ENCODE measurements at regions not wholly inside any gene's neighbourhood (a gene's known extent, or its start where the extent isn't known, plus 50 kb on each side); places are given as distances from the start of the nearest gene placed in this dataset.
"Not testable (repeated sequence)": the region's sequence is repeated elsewhere in the genome, so short reads cannot be mapped to it uniquely, and the experiment has no call there.

GRCh38 chr3:15982667-15983196 lies 185.0 kb upstream of the ANKRD28 start:
- peak; percentile 81 for DNase-seq (ENCODE audit: insufficient read length, low spot score)
- peak; percentile 4 for FAIRE-seq

- FAIRE-seq (no peak), DNase-seq (ENCODE audit: insufficient read length, low spot score) (peak; percentile 20)
Observed at GRCh38 chr3:15983232-15983631, 185.5 kb upstream of the ANKRD28 start.

- no peak for FAIRE-seq
- no peak for DNase-seq (ENCODE audit: insufficient read length, low spot score)
Observed at GRCh38 chr3:15983693-15984092, 185.9 kb upstream of the ANKRD28 start.

GRCh38 chr3:15989419-15989818 lies 185.1 kb upstream of the GALNT15 start:
- DNase-seq (ENCODE audit: insufficient read length, low spot score) (no peak), FAIRE-seq (no peak)

GRCh38 chr3:15993660-15994059 lies 180.8 kb upstream of the GALNT15 start:
- DNase-seq (ENCODE audit: insufficient read length, low spot score); FAIRE-seq: not testable (repeated sequence)

- not testable (repeated sequence) for FAIRE-seq
Observed at GRCh38 chr3:15996496-15996895, 178.0 kb upstream of the GALNT15 start.

GRCh38 chr3:15997274-15997943 lies 177.1 kb upstream of the GALNT15 start:
- FAIRE-seq: no peak
- DNase-seq (ENCODE audit: insufficient read length, low spot score): no peak

More at GRCh38 chr3:15996496-15996895, 178.0 kb upstream of the GALNT15 start:
- DNase-seq (ENCODE audit: insufficient read length, low spot score): not testable (repeated sequence)

- FAIRE-seq: no peak
- no peak for DNase-seq (ENCODE audit: insufficient read length, low spot score)
Observed at GRCh38 chr3:15998911-15999310, 175.6 kb upstream of the GALNT15 start.

GRCh38 chr3:16004812-16005211 lies 169.7 kb upstream of the GALNT15 start:
- FAIRE-seq: no peak
- no peak for DNase-seq (ENCODE audit: insufficient read length, low spot score)

GRCh38 chr3:16011376-16011775 lies 163.1 kb upstream of the GALNT15 start:
- no peak for FAIRE-seq
- no peak for DNase-seq (ENCODE audit: insufficient read length, low spot score)

- FAIRE-seq: no peak
Observed at GRCh38 chr3:16012086-16012485, 162.4 kb upstream of the GALNT15 start.

GRCh38 chr3:16013568-16013967 lies 160.9 kb upstream of the GALNT15 start:
- DNase-seq (ENCODE audit: insufficient read length, low spot score) (no peak), FAIRE-seq (no peak)

More at GRCh38 chr3:16012086-16012485, 162.4 kb upstream of the GALNT15 start:
- peak; percentile 21 for DNase-seq (ENCODE audit: insufficient read length, low spot score)

- FAIRE-seq; DNase-seq (ENCODE audit: insufficient read length, low spot score): not testable (repeated sequence)
Observed at GRCh38 chr3:16021801-16022200, 152.7 kb upstream of the GALNT15 start.

GRCh38 chr3:16023881-16024280 lies 150.6 kb upstream of the GALNT15 start:
- not testable (repeated sequence) for DNase-seq (ENCODE audit: insufficient read length, low spot score); FAIRE-seq

- DNase-seq (ENCODE audit: insufficient read length, low spot score) (no peak), FAIRE-seq (no peak)
Observed at GRCh38 chr3:16024548-16024947, 149.9 kb upstream of the GALNT15 start.

GRCh38 chr3:16026753-16027152 lies 147.7 kb upstream of the GALNT15 start:
- DNase-seq (ENCODE audit: insufficient read length, low spot score) (no peak), FAIRE-seq (no peak)

GRCh38 chr3:16028604-16029003 lies 145.9 kb upstream of the GALNT15 start:
- FAIRE-seq (no peak), DNase-seq (ENCODE audit: insufficient read length, low spot score) (no peak)

- no peak for DNase-seq (ENCODE audit: insufficient read length, low spot score)
- FAIRE-seq: no peak
Observed at GRCh38 chr3:16030342-16030741, 144.1 kb upstream of the GALNT15 start.

- FAIRE-seq: no peak
- no peak for DNase-seq (ENCODE audit: insufficient read length, low spot score)
Observed at GRCh38 chr3:16031434-16031833, 143.0 kb upstream of the GALNT15 start.

GRCh38 chr3:16033889-16034687 lies 140.4 kb upstream of the GALNT15 start:
- FAIRE-seq (no peak), DNase-seq (ENCODE audit: insufficient read length, low spot score) (no peak)

GRCh38 chr3:16040991-16041390 lies 133.5 kb upstream of the GALNT15 start:
- no peak for DNase-seq (ENCODE audit: insufficient read length, low spot score)
- FAIRE-seq: no peak

Data from HTR-8/SVneo (cell line).